DMS53 treated with DMSO at 0.1 percent for 48 hours (cell line): ENCODE measurements at regions not wholly inside any gene's neighbourhood (a gene's known extent, or its start where the extent isn't known, plus 50 kb on each side); places are given as distances from the start of the nearest gene placed in this dataset.

ENCODE experiments used
- DNase-seq: peaks from one replicate; lab custom pipeline; 2025; ENCODE audit not compliant: unreplicated experiment; lab: John Stamatoyannopoulos, UW

- no peak for DNase-seq
Measured at GRCh38 chr3:2041931-2042330, 56.7 kb upstream of the CNTN4 start.
